NB4 (cell line): ENCODE measurements at regions not wholly inside any gene's neighbourhood (a gene's known extent, or its start where the extent isn't known, plus 50 kb on each side); places are given as distances from the start of the nearest gene placed in this dataset.

Experiments used
- POLR2A ChIP-seq: IDR thresholded peaks from 2 replicates; pipeline ENCODE4 v1.6.1; 2011; ENCODE audit warnings: mild to moderate bottlenecking; ENCODE audit not compliant: insufficient read length; ENCODE audit errors: extremely low read depth
- TF ChIP-seq, protein P1 (sequence below): IDR thresholded peaks from one replicate; pipeline ENCODE4 v1.5.1; 2012; ENCODE audit warnings: low read depth, low read length
- TF ChIP-seq, protein P2 (sequence below): IDR thresholded peaks from 2 replicates; pipeline ENCODE4 v1.6.1; 2011; ENCODE audit warnings: low read depth, low read length

DNA sequence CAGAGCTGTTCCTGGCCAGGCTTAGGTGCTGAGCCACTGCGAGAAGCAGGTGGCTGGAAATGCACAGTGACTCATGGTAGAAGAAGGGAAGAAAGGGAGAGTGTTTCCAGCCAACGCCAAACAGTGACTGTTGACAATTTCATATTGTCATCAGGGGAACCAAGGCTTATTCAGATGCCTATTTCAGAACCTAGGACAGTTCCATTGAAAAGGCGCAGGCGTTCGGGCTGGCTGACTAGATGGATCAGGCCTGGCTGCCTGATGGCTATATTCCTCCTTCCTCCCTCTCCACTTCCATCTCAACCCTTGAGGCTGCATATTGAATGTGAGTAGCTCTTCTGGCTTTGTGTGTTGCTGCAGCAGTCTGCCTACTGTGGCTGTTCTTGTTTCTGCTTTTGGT is 73.0 kb upstream of the FRMPD4 start:
- TF ChIP-seq, protein P1, sequence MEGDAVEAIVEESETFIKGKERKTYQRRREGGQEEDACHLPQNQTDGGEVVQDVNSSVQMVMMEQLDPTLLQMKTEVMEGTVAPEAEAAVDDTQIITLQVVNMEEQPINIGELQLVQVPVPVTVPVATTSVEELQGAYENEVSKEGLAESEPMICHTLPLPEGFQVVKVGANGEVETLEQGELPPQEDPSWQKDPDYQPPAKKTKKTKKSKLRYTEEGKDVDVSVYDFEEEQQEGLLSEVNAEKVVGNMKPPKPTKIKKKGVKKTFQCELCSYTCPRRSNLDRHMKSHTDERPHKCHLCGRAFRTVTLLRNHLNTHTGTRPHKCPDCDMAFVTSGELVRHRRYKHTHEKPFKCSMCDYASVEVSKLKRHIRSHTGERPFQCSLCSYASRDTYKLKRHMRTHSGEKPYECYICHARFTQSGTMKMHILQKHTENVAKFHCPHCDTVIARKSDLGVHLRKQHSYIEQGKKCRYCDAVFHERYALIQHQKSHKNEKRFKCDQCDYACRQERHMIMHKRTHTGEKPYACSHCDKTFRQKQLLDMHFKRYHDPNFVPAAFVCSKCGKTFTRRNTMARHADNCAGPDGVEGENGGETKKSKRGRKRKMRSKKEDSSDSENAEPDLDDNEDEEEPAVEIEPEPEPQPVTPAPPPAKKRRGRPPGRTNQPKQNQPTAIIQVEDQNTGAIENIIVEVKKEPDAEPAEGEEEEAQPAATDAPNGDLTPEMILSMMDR, result no peak
- TF ChIP-seq POLR2A, result no peak
- TF ChIP-seq, protein P2, sequence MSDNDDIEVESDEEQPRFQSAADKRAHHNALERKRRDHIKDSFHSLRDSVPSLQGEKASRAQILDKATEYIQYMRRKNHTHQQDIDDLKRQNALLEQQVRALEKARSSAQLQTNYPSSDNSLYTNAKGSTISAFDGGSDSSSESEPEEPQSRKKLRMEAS, result no peak
